K562 (cell line): ENCODE measurements at regions not wholly inside any gene's neighbourhood (a gene's known extent, or its start where the extent isn't known, plus 50 kb on each side); places are given as distances from the start of the nearest gene placed in this dataset.

ENCODE experiments used
- ATAC-seq: fragments of 200-7000 bp; cut with Tn5 transposase; 3 replicates; pipeline ENCODE4 v1.9.1; 2020; ENCODE audit warnings: moderate library complexity
- BruUV-seq: library from RNA; stranded (reverse); fragments of 400-500 nt; replicated peaks from 2 replicates; lab custom pipeline; 2021; lab: Mats Ljungman, UMichigan
- CTCF ChIA-PET: fragments of 300-600 bp; formaldehyde crosslinking; extraction: SDS; loops from one replicate; lab custom pipeline; 2021; ENCODE audit warnings: low intra/inter-chr PET ratio; lab: Yijun Ruan, JAX
- POLR2A ChIA-PET: fragments of 300-600, 350-650 bp; sonication (Branson Sonifier 250); formaldehyde crosslinking; extraction: SDS; loops from one replicate; lab custom pipeline; 2021; ENCODE audit warnings: antibody characterized with exemption, inconsistent platforms; lab: Yijun Ruan, JAX
- DNase-seq, 4 experiments: peaks; one replicate each; pipeline versions ENCODE4 v3.0.0 to v3.0.0-alpha.2; 2011 to 2018; ENCODE audit warnings: low spot score in 3 of 4, mixed read lengths in 3 of 4; ENCODE audit errors: extremely low read depth in 1 of 4
- FAIRE-seq: peaks from 2 replicates; lab custom pipeline; 2011; peaks lifted over from hg19 to GRCh38; lab: Jason Lieb, UNC
- H2AFZ ChIP-seq: 2 replicates; pipeline ENCODE4 v1.6.0; 2011; ENCODE audit warnings: low read depth, low read length, control low read depth, inconsistent platforms
- H3K27ac ChIP-seq: fragments of 200-600 bp; 3 replicates; pipeline ENCODE4 v1.8.0; 2011; ENCODE audit warnings: low read depth, mild to moderate bottlenecking, control low read depth, inconsistent platforms, low read length, moderate library complexity, mixed read lengths; ENCODE audit errors: extremely low read depth
- H3K27me3 ChIP-seq, 2 experiments: fragments of 300-600 bp in 1 of 2; 2 replicates in 1 of 2; 3 replicates in 1 of 2; pipeline versions ENCODE4 v1.6.0 to v1.8.0; 2011; ENCODE audit warnings: inconsistent platforms in 2 of 2, low read length in 2 of 2, mild to moderate bottlenecking in 1 of 2, mixed read lengths in 1 of 2, moderate library complexity in 1 of 2; ENCODE audit not compliant: control insufficient read depth in 2 of 2, insufficient read depth in 2 of 2
- H3K36me3 ChIP-seq: fragments of 300-600 bp; 3 replicates; pipeline ENCODE4 v1.8.0; 2011; ENCODE audit warnings: mild to moderate bottlenecking, low read length, inconsistent platforms; ENCODE audit not compliant: control insufficient read depth, insufficient read depth
- H3K4me1 ChIP-seq, 2 experiments: fragments of 200-600 bp in 1 of 2; replicated peaks in 1 of 2; 2 replicates in 1 of 2; 3 replicates in 1 of 2; pipeline versions ENCODE4 v1.5.1 to v1.8.0; 2011; ENCODE audit warnings: inconsistent platforms in 2 of 2, low read length in 2 of 2, mild to moderate bottlenecking in 1 of 2, mixed read lengths in 1 of 2, moderate library complexity in 1 of 2; ENCODE audit not compliant: control insufficient read depth in 2 of 2, insufficient read depth in 2 of 2
- H3K4me2 ChIP-seq: 2 replicates; pipeline ENCODE4 v1.6.1; 2011; ENCODE audit warnings: low read length, control low read depth, inconsistent platforms, mixed read lengths; ENCODE audit not compliant: insufficient read depth
- H3K4me3 ChIP-seq: fragments of 200-600 bp; sonication (generic), shearing (Covaris generic); 2 replicates; pipeline ENCODE4 v1.5.1; 2016; ENCODE audit warnings: control low read depth, inconsistent platforms
- H3K79me2 ChIP-seq: fragments of 200-600 bp; 3 replicates; pipeline ENCODE4 v1.8.0; 2011; ENCODE audit warnings: low read length, inconsistent platforms; ENCODE audit not compliant: control insufficient read depth, insufficient read depth
- H3K9ac ChIP-seq, 2 experiments: 2 replicates each; pipeline versions ENCODE4 v1.6.0 to v1.6.1; 2011; ENCODE audit warnings: low read depth in 2 of 2, low read length in 2 of 2, control low read depth in 1 of 2, inconsistent platforms in 1 of 2, mild to moderate bottlenecking in 1 of 2, mixed read lengths in 1 of 2; ENCODE audit not compliant: insufficient read depth in 1 of 2
- H3K9me1 ChIP-seq: one replicate; pipeline ENCODE4 v1.6.0; 2011; ENCODE audit warnings: inconsistent platforms, mild to moderate bottlenecking, low read length, moderate library complexity; ENCODE audit not compliant: control insufficient read depth, insufficient read depth
- H3K9me3 ChIP-seq: replicated peaks from 2 replicates; pipeline ENCODE4 v1.5.1; 2011; ENCODE audit warnings: low read depth, low read length, inconsistent platforms; ENCODE audit not compliant: control insufficient read depth, insufficient read depth
- H4K20me1 ChIP-seq: replicated peaks from 2 replicates; pipeline ENCODE4 v1.6.1; 2011; ENCODE audit warnings: low read length, inconsistent platforms, mixed read lengths; ENCODE audit not compliant: control insufficient read depth, insufficient read depth
- BCOR ChIP-seq: fragments of 450-650 bp; IDR thresholded peaks from 2 replicates; pipeline ENCODE4 v1.6.1; 2016
- BRD4 ChIP-seq: fragments of 200-600 bp; sonication (generic); IDR thresholded peaks from 2 replicates; pipeline ENCODE4 v1.6.1; 2017; ENCODE audit warnings: inconsistent platforms
- CLOCK ChIP-seq: fragments of 250-450 bp; sonication (Bioruptor Pico); IDR thresholded peaks from 2 replicates; pipeline ENCODE4 v1.4.0; 2020; ENCODE audit warnings: mild to moderate bottlenecking, moderate library complexity, borderline replicate concordance
- HNRNPK ChIP-seq: fragments of 200-400 bp; formaldehyde crosslinking; IDR thresholded peaks from one replicate; pipeline ENCODE4 v1.6.1; 2018; ENCODE audit warnings: mild to moderate bottlenecking, low read depth, low read length; ENCODE audit not compliant: poor library complexity, severe bottlenecking
- NONO ChIP-seq, 2 experiments: fragments of 200-400 bp in 1 of 2; fragments of 450-650 bp in 1 of 2; formaldehyde crosslinking in 1 of 2; IDR thresholded peaks; 2 replicates each; pipeline ENCODE4 v1.6.1; 2017; ENCODE audit warnings: low read depth in 2 of 2, mild to moderate bottlenecking in 2 of 2, moderate library complexity in 2 of 2, low read length in 1 of 2
- POLR2G ChIP-seq: fragments of 200-400 bp; formaldehyde crosslinking; IDR thresholded peaks from 2 replicates; pipeline ENCODE4 v1.6.1; 2017; ENCODE audit warnings: low read depth, mild to moderate bottlenecking, antibody characterized with exemption, low read length, moderate library complexity
- STAT5A ChIP-seq: IDR thresholded peaks from 2 replicates; pipeline ENCODE4 v1.6.1; 2012; ENCODE audit warnings: low read length, inconsistent platforms, borderline replicate concordance
- ZNF436 ChIP-seq: fragments of 250-450, 450-650 bp; sonication (Bioruptor Pico); formaldehyde crosslinking; IDR thresholded peaks from 2 replicates; pipeline ENCODE4 v1.7.0; 2020; ENCODE audit warnings: mild to moderate bottlenecking
- ZNF444 ChIP-seq: fragments of 250-450 bp; sonication (Bioruptor Pico); IDR thresholded peaks from 2 replicates; pipeline ENCODE4 v1.4.0; 2020; ENCODE audit warnings: mild to moderate bottlenecking, moderate library complexity
- ZNF511 ChIP-seq: sonication (generic); formaldehyde crosslinking; IDR thresholded peaks from 2 replicates; pipeline ENCODE4 v1.8.0; 2022; ENCODE audit warnings: mild to moderate bottlenecking, missing genetic modification reagents
- WGBS: fragments of 100-300 bp; shearing (Covaris generic); methylation state at CpG from one replicate; pipeline ENCODE4 v1.1.6; 2016; ENCODE audit warnings: low coverage, mixed read lengths; ENCODE audit not compliant: insufficient coverage; ENCODE audit errors: missing lambda C conversion rate; 5-methylcytosine and 5-hydroxymethylcytosine counted together
- in situ Hi-C: fragments of 300-500 bp; cut with MboI; formaldehyde crosslinking; loops from 4 replicates; pipeline ENCODE4 v1.15.0; 2018; ENCODE audit warnings: inconsistent platforms, mixed read lengths
- intact Hi-C: fragments of 100-400 bp; cut with micrococcal nuclease; formaldehyde crosslinking; loops from 2 replicates; pipeline ENCODE4 v1.14.2; 2022
- TF ChIP-seq, protein P1 (sequence below): fragments of 250-450 bp; sonication (Bioruptor Pico); IDR thresholded peaks from 2 replicates; pipeline ENCODE4 v1.4.0; 2020

DNA sequence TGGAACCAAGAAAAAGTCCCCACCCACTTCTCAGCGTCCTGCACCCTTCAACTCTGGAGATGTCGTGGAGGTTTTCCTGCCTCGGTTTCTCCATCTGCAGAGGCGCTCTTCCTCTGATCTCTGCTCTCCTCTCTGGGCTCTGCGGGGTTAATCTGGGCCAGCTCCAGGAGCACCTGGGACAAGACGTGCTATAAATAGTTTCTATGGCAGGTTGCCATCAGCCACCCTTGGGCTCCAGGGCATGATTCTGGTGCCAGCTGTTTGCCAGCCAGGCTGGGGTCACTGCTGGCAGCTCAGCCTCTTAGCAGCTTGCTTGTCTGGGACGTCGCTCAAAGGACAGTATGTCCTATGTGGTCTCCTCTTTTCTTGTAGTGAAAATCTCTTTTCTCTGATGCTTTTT, 137.1 kb downstream of the ACTL8 start:
- intact Hi-C loops, result no loop called here
- no peak for FAIRE-seq

More for the DNA sequence above, 137.1 kb downstream of the ACTL8 start:
- in situ Hi-C loops, result no loop called here
- DNase-seq (no peak), ATAC-seq (no peak)
- Histone ChIP-seq H2AFZ (no peak overlapping the region), H3K27ac (no peak overlapping the region), H3K4me2 (no peak overlapping the region), H3K4me3 (no peak overlapping the region), H3K9me1 (no peaks in the 10 kb centered on the region), H3K79me2 (no peaks in the 10 kb centered on the region), H4K20me1 (peaks cover 5% of the 10 kb centered on the region), H3K4me1 (no peaks in the 10 kb centered on the region), H3K9ac (no peak overlapping the region), H3K36me3 (no peaks in the 10 kb centered on the region), H3K27me3 (peaks cover 2 to 34% of the 10 kb centered on the region in 2 experiments; a peak in 3 of 5 replicates)
- POLR2A ChIA-PET, result interaction anchor here (0.6 to 0.7 kb wide), 2 partner anchors 12 to 161 kb away, joined by 3 read pairs; no protein-coding TSS in a partner anchor
- no peak for TF ChIP-seq BRD4
- TF ChIP-seq POLR2G, result no peak
- TF ChIP-seq NONO (IDR thresholded peaks at IDR 0.05; ENCODE audit: low read depth in 2 of 2, low read length in 1 of 2), result no peak
- TF ChIP-seq, protein P1, sequence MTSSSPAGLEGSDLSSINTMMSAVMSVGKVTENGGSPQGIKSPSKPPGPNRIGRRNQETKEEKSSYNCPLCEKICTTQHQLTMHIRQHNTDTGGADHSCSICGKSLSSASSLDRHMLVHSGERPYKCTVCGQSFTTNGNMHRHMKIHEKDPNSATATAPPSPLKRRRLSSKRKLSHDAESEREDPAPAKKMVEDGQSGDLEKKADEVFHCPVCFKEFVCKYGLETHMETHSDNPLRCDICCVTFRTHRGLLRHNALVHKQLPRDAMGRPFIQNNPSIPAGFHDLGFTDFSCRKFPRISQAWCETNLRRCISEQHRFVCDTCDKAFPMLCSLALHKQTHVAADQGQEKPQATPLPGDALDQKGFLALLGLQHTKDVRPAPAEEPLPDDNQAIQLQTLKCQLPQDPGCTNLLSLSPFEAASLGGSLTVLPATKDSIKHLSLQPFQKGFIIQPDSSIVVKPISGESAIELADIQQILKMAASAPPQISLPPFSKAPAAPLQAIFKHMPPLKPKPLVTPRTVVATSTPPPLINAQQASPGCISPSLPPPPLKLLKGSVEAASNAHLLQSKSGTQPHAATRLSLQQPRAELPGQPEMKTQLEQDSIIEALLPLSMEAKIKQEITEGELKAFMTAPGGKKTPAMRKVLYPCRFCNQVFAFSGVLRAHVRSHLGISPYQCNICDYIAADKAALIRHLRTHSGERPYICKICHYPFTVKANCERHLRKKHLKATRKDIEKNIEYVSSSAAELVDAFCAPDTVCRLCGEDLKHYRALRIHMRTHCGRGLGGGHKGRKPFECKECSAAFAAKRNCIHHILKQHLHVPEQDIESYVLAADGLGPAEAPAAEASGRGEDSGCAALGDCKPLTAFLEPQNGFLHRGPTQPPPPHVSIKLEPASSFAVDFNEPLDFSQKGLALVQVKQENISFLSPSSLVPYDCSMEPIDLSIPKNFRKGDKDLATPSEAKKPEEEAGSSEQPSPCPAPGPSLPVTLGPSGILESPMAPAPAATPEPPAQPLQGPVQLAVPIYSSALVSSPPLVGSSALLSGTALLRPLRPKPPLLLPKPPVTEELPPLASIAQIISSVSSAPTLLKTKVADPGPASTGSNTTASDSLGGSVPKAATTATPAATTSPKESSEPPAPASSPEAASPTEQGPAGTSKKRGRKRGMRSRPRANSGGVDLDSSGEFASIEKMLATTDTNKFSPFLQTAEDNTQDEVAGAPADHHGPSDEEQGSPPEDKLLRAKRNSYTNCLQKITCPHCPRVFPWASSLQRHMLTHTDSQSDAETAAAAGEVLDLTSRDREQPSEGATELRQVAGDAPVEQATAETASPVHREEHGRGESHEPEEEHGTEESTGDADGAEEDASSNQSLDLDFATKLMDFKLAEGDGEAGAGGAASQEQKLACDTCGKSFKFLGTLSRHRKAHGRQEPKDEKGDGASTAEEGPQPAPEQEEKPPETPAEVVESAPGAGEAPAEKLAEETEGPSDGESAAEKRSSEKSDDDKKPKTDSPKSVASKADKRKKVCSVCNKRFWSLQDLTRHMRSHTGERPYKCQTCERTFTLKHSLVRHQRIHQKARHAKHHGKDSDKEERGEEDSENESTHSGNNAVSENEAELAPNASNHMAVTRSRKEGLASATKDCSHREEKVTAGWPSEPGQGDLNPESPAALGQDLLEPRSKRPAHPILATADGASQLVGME, result no peak
- no peak for TF ChIP-seq CLOCK (CRISPR knock-in tag)
- TF ChIP-seq STAT5A, result no peak
- TF ChIP-seq ZNF444, result no peak
- TF ChIP-seq BCOR, result no peak
- no peak for TF ChIP-seq ZNF436
- TF ChIP-seq ZNF511 (CRISPR knock-in tag), result no peak
- TF ChIP-seq HNRNPK, result no peak
- TF ChIP-seq, all 486 proteins: peak for 0
- BruUV-seq, result no TSS peak
- H3K9me3 ChIP-seq, result no peaks in the 10 kb centered on the region
- WGBS, result 0% methylated on average over 8 of the region's 8 CpGs
- CTCF ChIA-PET, result no interaction called here
